Endothelial cell of umbilical vein (primary cell): ENCODE measurements at regions not wholly inside any gene's neighbourhood (a gene's known extent, or its start where the extent isn't known, plus 50 kb on each side); places are given as distances from the start of the nearest gene placed in this dataset.

Source experiments
- BruUV-seq: library from RNA; stranded (reverse); fragments of 400-500 nt; replicated peaks from 2 replicates; lab custom pipeline; 2021; lab: Mats Ljungman, UMichigan
- CTCF ChIA-PET: fragments of 300-600, 350-600 bp; sonication (Branson Sonifier 250); formaldehyde crosslinking; loops from one replicate; lab custom pipeline; 2021; ENCODE audit warnings: antibody characterized with exemption, inconsistent platforms; lab: Charles Lee
- POLR2A ChIA-PET: fragments of 300-600, 350-600 bp; sonication (Branson Sonifier 250); formaldehyde crosslinking; loops from one replicate; lab custom pipeline; 2021; ENCODE audit warnings: antibody characterized with exemption, inconsistent platforms; lab: Charles Lee
- DNase-seq: peaks from one replicate; pipeline ENCODE4 v3.0.0-alpha.2; 2011; ENCODE audit warnings: low read depth, low spot score
- FAIRE-seq: peaks from 2 replicates; lab custom pipeline; 2011; peaks lifted over from hg19 to GRCh38; lab: Jason Lieb, UNC
- H2AFZ ChIP-seq: 2 replicates; pipeline ENCODE4 v1.6.0; 2012; ENCODE audit warnings: low read depth, low read length, control low read depth, inconsistent platforms
- H3K27ac ChIP-seq: 2 replicates; pipeline ENCODE4 v1.5.1; 2011; ENCODE audit warnings: low read depth, mild to moderate bottlenecking, control low read depth, low read length, moderate library complexity; ENCODE audit not compliant: insufficient read depth
- H3K27me3 ChIP-seq, 2 experiments: 2 replicates each; pipeline versions ENCODE4 v1.6.0 to v1.6.1; 2011; ENCODE audit warnings: low read length in 2 of 2, mixed read lengths in 1 of 2; ENCODE audit not compliant: control insufficient read depth in 2 of 2, insufficient read depth in 2 of 2
- H3K36me3 ChIP-seq, 2 experiments: 2 replicates in 1 of 2; 3 replicates in 1 of 2; pipeline ENCODE4 v1.5.1; 2011; ENCODE audit warnings: low read length in 2 of 2, mild to moderate bottlenecking in 1 of 2, moderate library complexity in 1 of 2; ENCODE audit not compliant: control insufficient read depth in 2 of 2, insufficient read depth in 2 of 2; ENCODE audit errors: extremely low read depth in 1 of 2
- H3K4me1 ChIP-seq: 3 replicates; pipeline ENCODE4 v1.5.1; 2011; ENCODE audit warnings: mild to moderate bottlenecking, low read length; ENCODE audit not compliant: control insufficient read depth, insufficient read depth; ENCODE audit errors: extremely low read depth
- H3K4me2 ChIP-seq: 2 replicates; pipeline ENCODE4 v1.6.1; 2011; ENCODE audit warnings: low read length, control low read depth, mixed read lengths; ENCODE audit not compliant: insufficient read depth
- H3K4me3 ChIP-seq, 3 experiments: fragments of 200-600 bp in 1 of 3; sonication (generic), shearing (Covaris generic) in 1 of 3; replicated peaks in 1 of 3; 2 replicates each; pipeline ENCODE4 v1.5.1; 2011 to 2016; ENCODE audit warnings: control low read depth in 3 of 3, low read length in 3 of 3, mild to moderate bottlenecking in 2 of 3, inconsistent platforms in 1 of 3, low read depth in 1 of 3, moderate library complexity in 1 of 3; ENCODE audit not compliant: insufficient read depth in 1 of 3
- H3K79me2 ChIP-seq: 2 replicates; pipeline ENCODE4 v1.6.0; 2012; ENCODE audit warnings: low read length, inconsistent platforms; ENCODE audit not compliant: control insufficient read depth, insufficient read depth
- H3K9ac ChIP-seq: replicated peaks from 2 replicates; pipeline ENCODE3; 2011; ENCODE audit warnings: low read length, control low read depth; ENCODE audit not compliant: insufficient read depth; ENCODE audit errors: extremely low read depth
- H3K9me1 ChIP-seq: replicated peaks from 3 replicates; pipeline ENCODE4 v1.6.0; 2011; ENCODE audit warnings: mild to moderate bottlenecking, low read length; ENCODE audit not compliant: control insufficient read depth, insufficient read depth; ENCODE audit errors: extremely low read depth
- H3K9me3 ChIP-seq: replicated peaks from 2 replicates; pipeline ENCODE4 v1.5.1; 2012; ENCODE audit warnings: low read length, inconsistent platforms; ENCODE audit not compliant: control insufficient read depth, insufficient read depth
- H4K20me1 ChIP-seq: replicated peaks from 2 replicates; pipeline ENCODE3; 2011; ENCODE audit warnings: mild to moderate bottlenecking, low read length; ENCODE audit not compliant: control insufficient read depth, insufficient read depth; ENCODE audit errors: extremely low read depth
- CTCF ChIP-seq, 2 donors: IDR thresholded peaks; 1 replicate in 1 of 2; 2 replicates in 1 of 2; pipeline ENCODE4 v1.5.1; 2011; ENCODE audit warnings: low read length in 2 of 2, mild to moderate bottlenecking in 2 of 2, moderate library complexity in 2 of 2, control low read depth in 1 of 2, inconsistent platforms in 1 of 2, low read depth in 1 of 2; ENCODE audit not compliant: insufficient read depth in 1 of 2; ENCODE audit errors: extremely low read depth in 1 of 2
- EZH2 ChIP-seq: IDR thresholded peaks from 2 replicates; pipeline ENCODE4 v1.6.1; 2012; ENCODE audit warnings: borderline replicate concordance, low read depth, mild to moderate bottlenecking, moderate library complexity, low read length, inconsistent platforms; ENCODE audit not compliant: severe bottlenecking
- FOS ChIP-seq: IDR thresholded peaks from 2 replicates; pipeline ENCODE4 v1.6.1; 2011; ENCODE audit warnings: mild to moderate bottlenecking, low read length, moderate library complexity, borderline replicate concordance; ENCODE audit not compliant: insufficient read depth
- GATA2 ChIP-seq: IDR thresholded peaks from 2 replicates; pipeline ENCODE4 v1.7.0; 2011; ENCODE audit warnings: low read depth, mild to moderate bottlenecking, moderate library complexity, mixed read lengths, low read length; ENCODE audit not compliant: insufficient read length, insufficient read depth
- JUN ChIP-seq: IDR thresholded peaks from 2 replicates; pipeline ENCODE4 v1.6.1; 2011; ENCODE audit warnings: borderline replicate concordance, low read depth; ENCODE audit not compliant: insufficient read length, insufficient read depth
- MYC ChIP-seq: IDR thresholded peaks from one replicate; pipeline ENCODE4 v1.6.1; 2011; ENCODE audit warnings: mild to moderate bottlenecking, low read depth, low read length
- POLR2A ChIP-seq: IDR thresholded peaks from 2 replicates; pipeline ENCODE4 v1.6.1; 2012; ENCODE audit warnings: low read depth, mild to moderate bottlenecking, control low read depth, low read length
- POLR2AphosphoS5 ChIP-seq: IDR thresholded peaks from 2 replicates; pipeline ENCODE4 v1.6.1; 2012; ENCODE audit warnings: low read depth, mild to moderate bottlenecking, control low read depth, low read length, moderate library complexity; ENCODE audit not compliant: insufficient read depth
- dilution Hi-C: fragments of 300-500 bp; cut with MboI; formaldehyde crosslinking; loops from one replicate; pipeline ENCODE4 v1.15.0; 2019; ENCODE audit warnings: low sequenced_read_pairs; ENCODE audit not compliant: extremely low pct_ligation_motif_present
- intact Hi-C: fragments of 100-400 bp; cut with micrococcal nuclease; formaldehyde crosslinking; loops from one replicate; pipeline ENCODE4 v1.10.0; 2022
- TF ChIP-seq, protein P1 (sequence below): IDR thresholded peaks from 2 replicates; pipeline ENCODE4 v1.6.1; 2011; ENCODE audit not compliant: insufficient read depth, insufficient read length

DNA sequence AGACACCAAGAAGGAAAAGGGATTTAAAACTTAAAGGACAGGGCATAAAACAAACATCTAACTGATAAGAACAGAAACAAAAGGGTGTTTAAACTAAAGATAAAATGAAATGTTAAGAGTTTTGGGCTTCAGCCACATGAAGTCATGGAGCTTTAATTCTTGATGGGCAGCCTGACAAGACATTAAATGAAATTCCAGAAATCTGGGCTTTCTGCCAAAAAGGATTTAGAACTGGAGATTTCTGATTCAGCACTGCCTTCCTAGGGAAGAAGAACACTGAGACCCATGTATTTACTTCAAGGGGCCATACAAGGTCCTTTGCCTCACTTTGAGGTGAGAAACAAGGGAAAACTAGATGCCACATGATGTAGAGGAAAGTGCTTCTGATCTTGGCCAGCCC, 355.9 kb upstream of the RAG2 start:
- Histone ChIP-seq H3K4me3 (no peak overlapping the region), H3K27ac (no peak overlapping the region), H3K9me3 (peaks cover 2% of the 10 kb centered on the region), H2AFZ (no peak overlapping the region), H4K20me1 (no peaks in the 10 kb centered on the region), H3K9me1 (no peaks in the 10 kb centered on the region), H3K4me1 (no peaks in the 10 kb centered on the region), H3K27me3 (no peaks in the 10 kb centered on the region), H3K79me2 (no peaks in the 10 kb centered on the region), H3K36me3 (no peaks in the 10 kb centered on the region), H3K9ac (no peak overlapping the region), H3K4me2 (no peak overlapping the region)
- DNase-seq (no peak), FAIRE-seq (no peak)
- ChIA-PET POLR2A (no interaction called here), CTCF (no interaction called here)
- dilution Hi-C loops (no loop called here), intact Hi-C loops (no loop called here)
- TF ChIP-seq GATA2 (no peak), CTCF (IDR thresholded peaks at IDR 0.05; ENCODE audit: extremely low read depth in 1 of 2, insufficient read depth in 1 of 2, low read depth in 1 of 2, low read length in 2 of 2) (no peak), POLR2AphosphoS5 (no peak), POLR2A (no peak), JUN (no peak), EZH2 (no peak), MYC (no peak), FOS (no peak)
- TF ChIP-seq, protein P1, sequence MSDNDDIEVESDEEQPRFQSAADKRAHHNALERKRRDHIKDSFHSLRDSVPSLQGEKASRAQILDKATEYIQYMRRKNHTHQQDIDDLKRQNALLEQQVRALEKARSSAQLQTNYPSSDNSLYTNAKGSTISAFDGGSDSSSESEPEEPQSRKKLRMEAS: no peak
- BruUV-seq: no TSS peak
